ENCODE measurements at regions not wholly inside any gene's neighbourhood (a gene's known extent, or its start where the extent isn't known, plus 50 kb on each side); places are given as distances from the start of the nearest gene placed in this dataset.

- ATAC-seq (ENCODE audit: low read depth) = no peak
- Histone ChIP-seq H2AK5ac (ENCODE audit: low read depth, low read length) (no peak overlapping the region), H3K4me3 (ENCODE audit: insufficient read depth, low read depth, low read length) (no peak overlapping the region), H3K27me3 (ENCODE audit: control insufficient read depth, insufficient read depth, low read length) (no peaks in the 10 kb centered on the region), H3K14ac (replicated peaks; ENCODE audit: low read depth, low read length) (no peak overlapping the region), H2BK20ac (ENCODE audit: low read depth, low read length) (no peak overlapping the region), H3K4me1 (ENCODE audit: control insufficient read depth, insufficient read depth, low read length) (no peaks in the 10 kb centered on the region), H2AFZ (replicated peaks; ENCODE audit: low read length, poor library complexity) (no peak overlapping the region), H3K9me1 (ENCODE audit: insufficient read depth, low read length) (no peaks in the 10 kb centered on the region), H3K9me3 (ENCODE audit: control insufficient read depth, insufficient read depth, low read length) (no peaks in the 10 kb centered on the region), H2BK120ac (ENCODE audit: low read depth, low read length) (no peak overlapping the region), H4K5ac (ENCODE audit: low read depth, low read length) (no peak overlapping the region), H3K9ac (ENCODE audit: low read depth, low read length) (no peak overlapping the region), H2AK9ac (replicated peaks; ENCODE audit: low read depth, low read length, poor library complexity) (no peak overlapping the region), H4K91ac (ENCODE audit: insufficient read depth, low read depth, low read length) (no peak overlapping the region), H3K23ac (ENCODE audit: low read depth, low read length) (no peak overlapping the region), H3K4me2 (ENCODE audit: low read depth, low read length) (no peak overlapping the region), H2BK5ac (ENCODE audit: low read depth, low read length, poor library complexity, severe bottlenecking) (no peak overlapping the region), H3K27ac (ENCODE audit: insufficient read depth, low read length) (no peak overlapping the region), H3K36me3 (ENCODE audit: control insufficient read depth, insufficient read depth, low read length) (no peaks in the 10 kb centered on the region), H3K18ac (ENCODE audit: low read depth, low read length) (no peak overlapping the region), H3K4ac (ENCODE audit: low read depth, low read length) (no peak overlapping the region), H3K56ac (ENCODE audit: extremely low read depth, insufficient read depth, low read length) (no peak overlapping the region), H2BK15ac (ENCODE audit: low read depth, low read length) (no peak overlapping the region), H4K8ac (ENCODE audit: low read depth in 2 of 2, low read length in 2 of 2) (no peak overlapping the region), H4K20me1 (ENCODE audit: insufficient read depth, low read length) (no peaks in the 10 kb centered on the region), H3K79me1 (ENCODE audit: low read depth in 1 of 2, low read length in 2 of 2) (no peaks in the 10 kb centered on the region)
- BruUV-seq (replicated peaks) = no TSS peak
- intact Hi-C loops (cut with micrococcal nuclease) = no loop called here
- dilution Hi-C loops (cut with HindIII; ENCODE audit: low sequenced_read_pairs, unreplicated experiment) = no loop called here
- in situ Hi-C loops (cut with MboI; ENCODE audit: low sequenced_read_pairs) = no loop called here
- no peak for TF ChIP-seq MXI1 (IDR thresholded peaks at IDR 0.05; ENCODE audit: borderline replicate concordance, low read depth, low read length)
- TF ChIP-seq RFX5 (IDR thresholded peaks at IDR 0.05; ENCODE audit: low read depth, low read length) = no peak
- ChIA-PET POLR2A (ENCODE audit: unreplicated experiment) (no interaction called here), CTCF (no interaction called here)
- DNase-seq = no peak
- no CpG with 5 or more reads among the region's 1 CpG for WGBS, 2 experiments (ENCODE audit: extremely low coverage in 2 of 2, insufficient read length in 1 of 2)
Measured at GRCh38 chrX:155779831-155780230, 101.3 kb upstream of the VAMP7 start.
